Psoas muscle (tissue), 7 donors: ENCODE measurements at regions not wholly inside any gene's neighbourhood (a gene's known extent, or its start where the extent isn't known, plus 50 kb on each side); places are given as distances from the start of the nearest gene placed in this dataset.

Source experiments
- ATAC-seq, 4 donors: fragments of 200-7000 bp; cut with Tn5 transposase; one replicate each; pipeline ENCODE4 v1.9.1; 2020; ENCODE audit warnings: moderate library complexity in 3 of 4, mild to moderate bottlenecking in 2 of 4
- DNase-seq, 2 donors: peaks; one replicate each; pipeline ENCODE4 v3.0.0-alpha.2; 2020
- H3K27ac ChIP-seq: fragments of 200-600 bp; one replicate; pipeline ENCODE4 v1.8.0; 2022
- H3K27me3 ChIP-seq, 3 donors: fragments of 200-600 bp in 1 of 3; one replicate each; pipeline versions ENCODE4 v1.6.1 to v1.8.0; 2013 to 2022; ENCODE audit warnings: low read length in 2 of 3, mild to moderate bottlenecking in 2 of 3, moderate library complexity in 1 of 3; ENCODE audit not compliant: insufficient read depth in 3 of 3
- H3K36me3 ChIP-seq, 2 donors: fragments of 200-600 bp in 1 of 2; one replicate each; pipeline versions ENCODE4 v1.6.1 to v1.8.0; 2013 to 2022; ENCODE audit warnings: low read depth in 1 of 2, mild to moderate bottlenecking in 1 of 2, moderate library complexity in 1 of 2; ENCODE audit not compliant: insufficient read depth in 1 of 2
- H3K4me1 ChIP-seq: fragments of 200-600 bp; one replicate; pipeline ENCODE4 v1.8.0; 2022
- H3K4me3 ChIP-seq: fragments of 200-600 bp; one replicate; pipeline ENCODE4 v1.8.0; 2022; ENCODE audit warnings: mild to moderate bottlenecking
- H3K9me3 ChIP-seq: fragments of 200-600 bp; one replicate; pipeline ENCODE4 v1.8.0; 2022
- CTCF ChIP-seq: fragments of 200-600 bp; IDR thresholded peaks from one replicate; pipeline ENCODE4 v1.8.0; 2022; ENCODE audit warnings: antibody characterized with exemption
- WGBS, 3 donors: extraction: QIAGEN DNeasy Blood & Tissue Kit; methylation state at CpG; one replicate each; pipeline versions ENCODE4 v1.1.6 to v1.1.7; 2013; 5-methylcytosine and 5-hydroxymethylcytosine counted together
- intact Hi-C, 2 donors: fragments of 100-400 bp; cut with DNase I; formaldehyde crosslinking; loops; one replicate each; pipeline versions ENCODE4 v1.11.0 to v1.14.2; 2022
- donor health status: healthy with polysubstance abuse.
- donor health status: DM: no; HTN: no; CAD: no; lungs with moderate emphysema.
- donor health status: Bipolar disorder and iron deficiency.
- donor health status: healthy.
- donor health status: DM: yes; HTN: yes; CAD: no.
- donor health status: DM: no; HTN: no; CAD: no.
- donor health status: DM: yes; HTN: yes; CAD: no.

- DNase-seq (no peak), ATAC-seq (no peak)
- Histone ChIP-seq H3K9me3 (no peaks in the 10 kb centered on the region), H3K4me1 (no peaks in the 10 kb centered on the region), H3K4me3 (no peak overlapping the region), H3K27me3 (no peaks in the 10 kb centered on the region), H3K36me3 (no peaks in the 10 kb centered on the region), H3K27ac (no peak overlapping the region)
- TF ChIP-seq CTCF: no peak
- intact Hi-C loops: no loop called here
- 67 to 73% (median 72%) methylated on average over 7 of the region's 7 CpGs for WGBS, 3 donors
Measured at GRCh38 chr5:146947181-146947941, 68.8 kb upstream of the PPP2R2B start.

- no peak for TF ChIP-seq CTCF
- Histone ChIP-seq H3K4me1 (no peaks in the 10 kb centered on the region), H3K27me3 (no peaks in the 10 kb centered on the region), H3K4me3 (no peak overlapping the region), H3K36me3 (no peaks in the 10 kb centered on the region), H3K27ac (no peak overlapping the region), H3K9me3 (no peaks in the 10 kb centered on the region)
- DNase-seq (no peak), ATAC-seq (no peak)
- intact Hi-C loops: no loop called here
Measured at GRCh38 chr5:146948666-146949065, 70.1 kb upstream of the PPP2R2B start.

GRCh38 chr5:146952168-146952567, 73.6 kb upstream of the PPP2R2B start:
- DNase-seq: no peak
- WGBS, 3 donors: 36 to 45% (median 37%) methylated on average over 2 of the region's 2 CpGs
- peaks cover 0 to 4% (median 0%) of the 10 kb centered on the region in 3 donors for H3K27me3 ChIP-seq
- H3K36me3 ChIP-seq: no peaks in the 10 kb centered on the region
- H3K9me3 ChIP-seq: no peaks in the 10 kb centered on the region
- ATAC-seq: no peak
- intact Hi-C loops: no loop called here
- no peaks in the 10 kb centered on the region for H3K4me1 ChIP-seq
- H3K4me3 ChIP-seq: no peak overlapping the region
- H3K27ac ChIP-seq: no peak overlapping the region
- TF ChIP-seq CTCF: no peak

GRCh38 chr5:146956217-146956616, 77.7 kb upstream of the PPP2R2B start:
- H3K27ac ChIP-seq: no peak overlapping the region
- H3K4me1 ChIP-seq: no peaks in the 10 kb centered on the region
- H3K27me3 ChIP-seq: peaks cover 0 to 4% (median 2%) of the 10 kb centered on the region in 3 donors
- ATAC-seq (no peak), DNase-seq (no peak)
- no peaks in the 10 kb centered on the region for H3K36me3 ChIP-seq
- H3K4me3 ChIP-seq: no peak overlapping the region
- 93 to 95% (median 93%) methylated on average over 1 of the region's 1 CpG for WGBS, 3 donors
- intact Hi-C loops: no loop called here
- no peak for TF ChIP-seq CTCF
- no peaks in the 10 kb centered on the region for H3K9me3 ChIP-seq

GRCh38 chr5:146959360-146959759, 80.8 kb upstream of the PPP2R2B start:
- Histone ChIP-seq H3K27ac (no peak overlapping the region), H3K4me3 (no peak overlapping the region), H3K27me3 (peaks cover 0 to 4% (median 2%) of the 10 kb centered on the region in 3 donors), H3K36me3 (no peaks in the 10 kb centered on the region), H3K9me3 (no peaks in the 10 kb centered on the region), H3K4me1 (no peaks in the 10 kb centered on the region)
- ATAC-seq (no peak), DNase-seq (no peak)
- TF ChIP-seq CTCF: no peak
- intact Hi-C loops: no loop called here
